Astrocyte of the cerebellum (primary cell): ENCODE measurements at regions not wholly inside any gene's neighbourhood (a gene's known extent, or its start where the extent isn't known, plus 50 kb on each side); places are given as distances from the start of the nearest gene placed in this dataset.

Experiments
- DNase-seq: peaks from one replicate; pipeline ENCODE4 v3.0.0-alpha.2; 2011; ENCODE audit warnings: low read depth
- H3K4me3 ChIP-seq: 2 replicates; pipeline ENCODE4 v1.5.1; 2011; ENCODE audit warnings: mild to moderate bottlenecking, low read depth, low read length, moderate library complexity
- CTCF ChIP-seq: IDR thresholded peaks from 2 replicates; pipeline ENCODE4 v1.5.1; 2012; ENCODE audit warnings: low read length, low read depth, moderate library complexity, mild to moderate bottlenecking; ENCODE audit errors: missing control alignments
- in situ Hi-C: cut with HindIII; loops from 2 replicates; pipeline ENCODE4 v1.10.0; 2017; ENCODE audit warnings: low sequenced_read_pairs

DNA sequence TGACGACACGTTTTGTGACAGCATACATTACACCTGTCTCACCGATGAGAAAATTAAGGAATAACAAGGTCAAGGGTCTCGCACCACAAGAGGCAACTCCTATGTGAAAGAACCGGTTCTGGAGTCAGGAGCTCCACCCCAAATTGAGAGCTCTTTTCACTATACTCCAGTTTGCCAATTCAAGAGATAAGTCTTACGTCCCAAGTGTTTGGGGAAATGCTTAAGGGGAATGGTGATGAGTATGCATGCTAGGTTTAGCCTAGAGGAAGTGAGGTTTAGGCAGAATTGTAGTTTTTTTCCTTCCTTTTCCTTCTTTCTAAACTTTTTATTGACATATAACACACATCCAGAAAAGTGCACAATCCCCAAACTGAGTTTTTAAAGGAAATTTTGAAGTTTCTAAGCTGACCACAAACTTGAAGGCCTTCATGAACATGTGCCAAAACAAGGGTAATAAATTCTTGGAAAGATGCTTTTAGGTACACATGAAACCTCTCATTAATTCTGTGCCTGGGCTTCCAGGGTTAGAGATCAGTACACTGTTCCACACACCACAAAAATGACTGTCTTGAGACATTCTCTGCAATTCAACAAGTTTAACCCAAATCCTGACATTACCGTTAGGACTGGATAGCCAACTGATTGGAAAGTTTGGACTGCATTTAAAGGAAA lies 127.6 kb upstream of the SLC1A3 start:
- H3K4me3 ChIP-seq: no peak overlapping the region
- no peak for DNase-seq
- TF ChIP-seq CTCF: no peak
- in situ Hi-C loops: no loop called here

GRCh38 chr5:36481454-36482120 lies 124.8 kb upstream of the SLC1A3 start:
- no peak overlapping the region for H3K4me3 ChIP-seq
- no peak for TF ChIP-seq CTCF
- in situ Hi-C loops: no loop called here
- DNase-seq: no peak

DNA sequence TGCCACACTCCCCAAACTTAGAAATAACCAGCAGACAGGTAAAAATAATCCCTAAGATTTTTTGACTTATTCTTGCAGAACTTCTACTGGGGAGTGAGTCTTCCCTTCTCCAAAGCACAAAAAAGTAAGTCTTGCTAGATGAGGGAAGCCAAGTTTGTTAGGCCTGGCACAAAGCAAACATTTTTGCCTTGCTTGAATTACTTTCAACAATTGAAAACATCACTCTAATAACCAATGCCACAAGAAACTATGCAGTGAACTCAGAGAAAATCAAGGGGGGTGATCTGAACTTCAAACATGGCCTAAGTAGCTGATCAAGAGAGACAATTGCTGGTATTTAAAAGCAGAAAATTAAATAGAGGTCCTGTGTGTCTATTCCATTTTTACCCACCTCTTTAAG lies 123.6 kb upstream of the SLC1A3 start:
- no peak for TF ChIP-seq CTCF
- H3K4me3 ChIP-seq: no peak overlapping the region
- in situ Hi-C loops: no loop called here
- no peak for DNase-seq

DNA sequence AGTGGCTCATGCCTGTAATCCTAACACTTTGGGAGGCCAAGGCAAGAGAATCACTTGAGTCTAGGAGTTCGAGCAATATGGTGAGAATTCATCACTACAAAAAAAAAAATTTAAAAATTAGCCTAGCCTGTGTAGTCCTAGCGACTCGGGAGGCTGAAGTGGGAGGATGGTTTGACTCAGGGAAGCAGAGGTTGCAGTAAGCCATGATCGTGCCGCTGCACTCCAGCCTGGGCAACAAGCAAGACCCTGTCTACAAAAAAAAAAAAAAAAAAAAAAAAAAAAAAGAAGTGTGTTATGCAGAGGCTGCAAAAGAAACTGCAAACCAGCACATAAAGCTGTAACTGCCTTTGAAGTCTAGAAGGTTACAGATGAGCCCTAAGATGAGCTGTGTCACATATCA lies 116.9 kb upstream of the SLC1A3 start:
- in situ Hi-C loops: no loop called here
- TF ChIP-seq CTCF: no peak
- DNase-seq: no peak
- no peak overlapping the region for H3K4me3 ChIP-seq

DNA sequence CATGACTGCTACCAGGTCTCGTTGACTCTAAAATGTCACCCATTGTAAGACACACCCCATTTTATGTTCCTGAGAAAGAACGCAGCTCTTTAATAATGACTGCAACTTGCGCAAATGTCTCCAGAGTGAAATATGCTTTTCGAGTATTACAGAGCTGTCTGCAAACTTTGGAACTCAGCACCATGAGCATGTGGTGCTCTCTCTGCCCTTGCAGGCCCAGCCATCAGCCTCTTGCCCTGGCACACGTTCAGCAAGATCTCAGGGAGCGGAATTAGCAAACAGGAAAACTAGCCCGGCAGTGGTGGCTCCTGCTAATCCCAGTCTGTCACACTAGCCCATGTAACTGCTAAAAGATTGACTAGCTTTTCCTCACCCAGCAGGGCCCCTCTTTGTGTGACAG lies 114.5 kb upstream of the SLC1A3 start:
- in situ Hi-C loops: no loop called here
- DNase-seq: no peak
- no peak overlapping the region for H3K4me3 ChIP-seq
- no peak for TF ChIP-seq CTCF

DNA sequence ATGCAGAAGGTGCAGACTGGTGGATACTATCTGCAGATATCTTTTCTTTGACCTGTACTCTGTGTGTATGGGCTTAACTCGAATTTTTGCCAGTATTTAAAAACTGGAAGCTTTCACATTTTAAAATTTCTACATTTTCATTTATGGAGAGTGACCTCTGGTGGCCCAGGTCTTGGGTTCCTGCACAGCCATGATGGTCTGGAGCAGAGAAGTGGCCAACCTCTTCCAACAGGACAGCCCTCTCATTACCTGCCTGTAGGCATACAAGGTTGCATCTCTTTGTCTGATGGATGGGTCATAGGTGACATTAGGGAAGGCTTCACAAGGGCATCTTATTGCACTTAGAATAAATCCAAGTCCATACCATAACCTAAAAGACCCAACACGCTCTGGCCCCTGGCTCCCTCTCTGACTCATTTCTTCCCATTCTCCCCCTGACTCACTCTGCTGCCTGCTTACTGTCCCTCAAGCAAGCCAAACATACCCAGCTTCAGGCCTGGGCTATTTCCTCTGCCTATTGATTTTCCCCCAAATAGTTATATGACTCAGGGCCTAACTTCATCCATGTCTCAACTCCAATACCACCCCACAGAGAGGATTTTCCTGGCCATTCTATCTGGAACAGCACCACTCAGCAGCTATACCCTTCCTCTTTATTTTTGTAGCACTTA lies 113.3 kb upstream of the SLC1A3 start:
- in situ Hi-C loops: no loop called here
- TF ChIP-seq CTCF: no peak
- no peak for DNase-seq
- no peak overlapping the region for H3K4me3 ChIP-seq
